Activated CD4-positive, alpha-beta T cell treated with anti-CD3 and anti-CD28 coated beads, Interleukin-2, Interleukin-6, amounts not matched to agents 100 ng/mL and 50 ng/mL, durations not matched to agents 16 hours and 8 hours (primary cell): ENCODE measurements at regions not wholly inside any gene's neighbourhood (a gene's known extent, or its start where the extent isn't known, plus 50 kb on each side); places are given as distances from the start of the nearest gene placed in this dataset.
"Not testable (repeated sequence)": the region's sequence is repeated elsewhere in the genome, so short reads cannot be mapped to it uniquely, and the experiment has no call there.

Experiments
- DNase-seq: peaks from one replicate; pipeline ENCODE4 v3.0.0-alpha.2; 2020

DNA sequence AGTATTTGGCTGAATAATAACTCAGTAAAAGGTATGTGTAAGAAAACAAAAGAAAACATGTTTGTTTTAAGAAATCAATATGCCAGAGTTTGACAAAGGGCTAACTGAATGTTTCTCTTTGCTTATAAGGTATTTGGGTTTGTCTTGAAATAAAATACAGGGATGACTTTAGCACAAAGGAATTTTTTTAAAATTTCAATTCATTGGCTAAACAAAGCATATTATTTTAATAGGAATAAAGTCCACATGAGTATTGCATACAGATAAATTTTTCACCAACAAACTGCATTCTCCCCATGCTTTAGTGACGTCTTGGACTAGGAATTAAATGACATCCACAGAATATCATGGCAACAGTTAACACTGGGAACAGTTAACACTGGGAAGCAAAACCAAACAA lies 480.0 kb upstream of the JAG1 start:
- DNase-seq = no peak

DNA sequence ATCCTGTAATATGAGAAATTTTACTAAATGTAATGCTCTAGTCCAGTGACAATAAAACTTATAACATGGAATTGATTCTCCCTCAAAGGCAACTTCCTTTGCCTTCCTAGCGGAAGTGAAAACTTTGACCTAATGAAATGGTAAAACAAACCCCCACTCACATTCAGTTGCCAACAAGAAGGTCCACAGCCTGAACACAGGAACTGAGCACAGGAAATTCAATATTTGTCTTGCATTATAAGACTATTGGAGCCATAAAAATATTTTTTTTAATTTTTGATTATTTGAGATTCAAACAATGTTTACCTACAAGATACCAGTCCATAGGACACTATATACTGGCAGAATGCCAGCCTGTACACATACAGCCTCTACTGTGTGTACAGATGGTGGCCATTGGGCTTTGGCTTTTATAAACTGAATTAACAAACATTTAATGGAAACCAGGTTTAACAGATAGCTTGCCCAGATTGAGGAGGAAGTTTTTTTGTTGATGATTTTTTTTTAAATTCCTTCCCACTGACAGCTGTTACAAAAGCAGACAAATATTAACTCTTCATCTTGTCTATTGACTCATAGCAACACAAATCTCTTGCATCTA lies 481.5 kb upstream of the JAG1 start:
- no peak for DNase-seq

DNA sequence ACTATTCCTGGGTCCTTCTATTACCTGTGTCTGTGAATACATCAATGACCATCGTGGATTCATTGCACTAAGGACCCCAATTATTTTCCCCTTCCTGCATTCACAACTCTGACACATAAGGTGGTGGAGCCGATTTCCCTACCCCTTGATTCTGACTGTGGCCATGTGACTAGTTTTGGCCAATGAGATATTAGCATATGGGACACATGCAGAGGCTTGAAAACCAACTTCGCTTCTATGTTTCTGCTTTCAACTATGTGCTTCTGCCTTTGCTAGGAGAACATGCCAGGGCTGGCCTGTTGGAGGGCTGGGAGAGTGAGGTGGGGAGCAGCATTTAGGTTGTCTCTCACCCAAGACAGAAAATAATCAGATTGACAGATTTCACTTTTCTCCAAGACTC lies 483.1 kb upstream of the JAG1 start:
- no peak for DNase-seq

DNA sequence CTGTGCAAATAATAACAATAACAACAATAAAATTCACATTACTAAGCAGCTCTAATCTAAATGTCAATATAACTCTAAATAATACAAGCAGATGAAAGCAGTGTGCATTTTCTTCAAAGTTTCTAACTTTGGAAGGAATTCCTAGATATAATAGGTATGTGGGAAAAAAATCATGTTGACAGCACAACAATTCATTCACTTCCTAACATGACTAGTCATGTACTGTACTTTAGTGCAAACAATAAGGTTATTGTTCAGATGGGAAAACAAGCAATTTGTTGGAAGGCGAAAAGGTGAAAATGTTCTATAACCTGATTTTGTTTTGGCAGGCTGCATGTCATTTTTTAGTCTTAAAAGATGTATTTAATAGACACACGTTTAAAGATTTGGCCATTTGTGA lies 484.3 kb upstream of the JAG1 start:
- DNase-seq = no peak

DNA sequence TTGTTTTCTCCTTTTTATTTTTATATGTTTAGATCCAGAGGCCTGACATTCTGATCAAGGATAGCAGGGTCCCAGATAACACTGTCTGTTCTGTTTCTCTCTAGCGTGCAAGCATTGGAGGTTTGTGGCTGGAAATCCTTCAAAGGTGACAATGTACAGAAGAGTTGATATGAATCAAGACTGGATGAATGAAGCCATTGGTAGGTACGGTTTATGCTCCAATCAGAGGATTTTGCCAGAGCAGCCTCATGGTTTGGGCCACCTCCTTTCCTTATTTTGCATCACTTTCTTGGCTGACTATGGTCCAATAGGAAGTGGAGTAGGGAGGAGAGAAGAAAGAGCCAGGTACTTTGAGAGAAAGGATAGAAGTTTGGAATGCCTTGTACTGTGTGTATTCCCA lies 484.8 kb upstream of the JAG1 start:
- DNase-seq = no peak

DNA sequence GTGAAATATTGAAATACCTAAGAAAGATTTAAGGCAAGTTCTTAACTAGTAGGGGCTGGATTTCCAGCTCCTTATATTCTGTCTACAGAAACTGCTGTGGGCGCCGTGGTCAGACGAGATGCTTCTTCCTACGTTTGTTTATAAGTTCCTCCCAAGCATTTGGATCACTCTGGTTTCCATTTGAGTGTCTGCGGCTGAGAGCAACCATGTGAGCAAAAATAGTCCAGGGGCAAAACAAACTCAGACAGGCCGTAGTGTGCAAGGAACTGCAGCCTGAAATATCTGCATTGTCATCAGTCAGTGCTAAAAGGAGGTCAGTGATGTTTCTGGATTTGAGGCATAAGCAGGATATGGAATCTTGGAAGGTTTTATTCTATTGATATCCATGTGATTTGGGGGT lies 485.9 kb upstream of the JAG1 start:
- DNase-seq = no peak

DNA sequence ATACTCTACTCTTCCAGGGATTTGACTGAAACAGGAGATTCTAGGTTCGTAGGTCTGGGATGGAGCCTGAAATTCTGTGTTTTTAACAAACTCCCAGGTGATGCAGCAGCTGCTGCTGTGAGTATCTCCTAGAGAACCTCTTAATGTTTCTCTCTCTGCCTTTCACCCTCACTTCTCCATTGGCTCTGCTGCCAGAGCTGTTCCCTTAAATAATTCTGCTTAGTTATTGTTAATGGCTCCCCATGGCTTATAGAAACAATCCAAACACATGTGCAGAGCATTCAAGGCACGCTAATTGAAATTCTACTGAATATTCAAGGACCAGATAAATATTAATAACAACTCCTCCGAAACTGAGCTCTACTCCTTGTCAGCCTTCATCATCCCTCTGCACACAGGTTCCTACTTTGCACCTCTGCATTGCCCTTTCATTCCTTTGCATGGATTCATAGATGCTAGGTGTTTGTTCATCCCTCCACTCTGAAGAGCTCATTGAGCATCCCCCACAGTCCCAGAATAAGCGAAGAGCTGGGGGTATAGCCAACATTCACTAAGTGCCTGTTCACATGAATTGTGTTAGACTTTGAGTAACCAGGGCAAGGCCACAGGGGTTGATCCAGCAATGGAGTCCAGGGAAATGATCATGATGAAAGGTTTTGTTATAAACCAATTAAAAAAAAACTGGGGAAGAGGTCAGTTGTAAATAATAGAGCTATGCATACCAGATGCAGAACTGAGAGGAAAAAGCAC lies 488.4 kb upstream of the JAG1 start:
- DNase-seq = no peak

DNA sequence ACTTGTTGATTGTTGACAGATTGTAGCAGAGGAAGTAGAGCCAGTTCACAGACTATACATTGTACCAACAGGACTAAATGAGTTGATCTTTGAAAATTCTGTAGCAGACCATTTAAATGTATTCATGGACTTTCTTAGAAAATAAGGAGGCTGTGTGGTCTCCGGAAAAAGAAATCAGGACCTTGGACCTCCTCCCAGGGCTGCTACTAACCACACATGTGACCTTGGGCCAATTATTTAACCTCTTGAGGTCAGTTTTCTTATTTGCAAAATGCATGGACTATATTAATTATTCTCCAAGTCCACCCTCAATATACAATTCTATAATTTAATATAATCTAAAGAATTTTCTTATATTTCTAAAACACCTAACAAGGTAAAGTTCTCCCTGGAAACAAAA lies 492.0 kb upstream of the JAG1 start:
- no peak for DNase-seq

DNA sequence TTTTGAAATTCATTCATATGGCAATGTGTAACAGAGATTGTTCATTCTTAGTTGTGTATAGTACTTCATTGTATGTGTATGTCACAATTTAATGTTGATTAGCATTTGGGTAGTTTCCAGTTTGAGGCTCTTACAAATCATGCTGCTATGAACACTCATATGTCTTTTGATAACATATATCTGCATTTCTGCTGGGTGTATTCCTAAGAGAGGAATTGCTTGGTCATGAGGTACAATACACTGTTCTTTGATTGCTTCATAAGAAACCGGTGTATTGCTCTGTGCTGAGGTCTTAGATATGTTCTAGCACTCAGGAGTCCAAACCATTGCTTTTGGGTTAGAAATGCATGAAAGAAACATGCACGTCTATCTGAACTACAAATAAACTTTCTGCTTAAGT lies 492.9 kb upstream of the JAG1 start:
- no peak for DNase-seq

DNA sequence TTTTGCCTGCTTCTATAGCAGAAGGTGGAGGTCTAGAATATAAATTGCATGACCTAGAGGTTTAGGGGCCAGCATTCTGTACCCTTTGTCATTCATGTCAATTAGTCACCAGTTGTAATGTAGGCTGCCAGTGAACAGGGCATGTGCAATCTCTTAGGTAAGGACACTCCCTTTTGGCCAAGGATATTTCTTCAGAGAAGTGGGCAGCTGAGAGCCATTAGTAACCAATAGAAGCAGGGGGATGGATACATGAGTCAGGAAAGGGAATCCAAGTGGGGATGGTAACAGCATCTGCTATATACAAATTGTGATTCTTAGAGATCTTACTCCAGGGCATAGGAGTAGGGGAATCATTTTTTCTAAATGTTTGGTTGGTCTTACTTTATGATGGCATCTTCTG lies 494.2 kb upstream of the JAG1 start:
- no peak for DNase-seq

DNA sequence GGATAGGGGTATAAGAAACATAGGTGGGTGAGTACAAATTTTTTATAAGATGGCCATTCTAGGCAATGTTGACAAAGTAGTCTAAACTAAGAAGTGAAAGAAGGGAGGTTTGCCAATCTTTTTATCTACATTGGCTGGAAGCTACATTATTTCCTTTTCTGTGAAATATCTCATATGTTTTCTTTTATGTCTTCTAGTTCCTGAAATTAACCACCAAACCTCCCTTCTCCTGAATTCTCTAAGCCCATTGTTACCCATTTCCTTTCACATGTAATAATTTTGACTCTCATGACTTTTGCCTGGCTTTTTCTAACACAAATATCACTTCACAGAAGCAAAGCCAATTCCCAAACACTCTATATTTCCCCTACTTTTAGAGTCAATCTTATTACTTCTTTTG lies 496.2 kb upstream of the JAG1 start:
- no peak for DNase-seq

DNA sequence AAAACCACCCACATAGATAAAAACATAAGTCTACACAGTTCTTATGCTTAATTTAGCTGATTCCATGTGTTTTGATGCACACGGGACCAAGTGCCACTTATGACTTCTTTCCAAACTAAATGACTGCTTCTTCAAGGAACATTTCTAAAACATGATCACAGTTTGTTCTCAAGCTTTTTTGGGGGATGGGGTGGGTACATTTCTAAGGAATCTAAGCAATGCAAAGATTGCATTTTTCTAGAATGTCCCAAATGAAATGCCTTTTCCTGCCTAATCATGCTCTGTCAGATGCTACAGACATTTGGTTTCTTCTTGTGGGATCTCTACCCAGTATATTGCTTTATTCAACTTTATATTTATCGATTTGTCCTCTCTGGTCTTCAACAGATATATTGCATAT lies 496.8 kb upstream of the JAG1 start:
- no peak for DNase-seq

DNA sequence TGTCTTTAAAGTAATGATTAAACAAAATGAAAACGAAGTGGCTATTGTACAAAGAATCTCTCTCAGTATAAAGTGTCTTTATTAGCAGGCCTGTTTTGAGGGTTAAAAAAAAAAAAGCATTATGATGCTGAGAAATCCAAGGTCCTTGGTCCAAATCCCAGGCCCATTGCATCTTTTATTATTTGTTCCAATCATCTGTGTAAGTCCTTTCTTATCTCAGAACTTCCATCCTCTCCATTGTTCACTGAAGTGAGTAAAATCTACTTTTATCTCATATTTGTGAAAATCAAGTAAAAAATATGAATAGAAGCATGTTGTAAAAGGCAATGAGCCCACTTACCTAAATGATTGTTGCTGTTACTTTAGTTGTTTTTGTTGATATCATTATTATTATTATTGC lies 499.1 kb upstream of the JAG1 start:
- DNase-seq = no peak

DNA sequence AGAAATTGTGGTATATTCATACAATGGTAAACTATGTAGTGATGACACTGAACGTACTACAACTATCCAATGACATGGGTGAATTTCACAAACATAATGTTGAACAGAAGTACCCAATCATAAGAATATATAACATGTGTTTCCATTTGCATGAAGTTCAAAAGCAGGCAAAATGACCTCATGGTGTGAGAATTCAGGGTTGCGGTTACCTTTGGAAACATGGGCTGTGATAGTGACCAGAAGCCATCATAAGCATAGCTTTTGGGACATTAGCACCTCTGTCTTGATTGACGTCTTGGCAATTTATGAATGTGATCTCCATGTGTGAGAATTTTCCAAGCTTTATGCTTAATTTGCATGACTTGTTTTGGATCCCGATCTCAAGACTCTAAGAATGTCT lies 500.1 kb upstream of the JAG1 start:
- no peak for DNase-seq

DNA sequence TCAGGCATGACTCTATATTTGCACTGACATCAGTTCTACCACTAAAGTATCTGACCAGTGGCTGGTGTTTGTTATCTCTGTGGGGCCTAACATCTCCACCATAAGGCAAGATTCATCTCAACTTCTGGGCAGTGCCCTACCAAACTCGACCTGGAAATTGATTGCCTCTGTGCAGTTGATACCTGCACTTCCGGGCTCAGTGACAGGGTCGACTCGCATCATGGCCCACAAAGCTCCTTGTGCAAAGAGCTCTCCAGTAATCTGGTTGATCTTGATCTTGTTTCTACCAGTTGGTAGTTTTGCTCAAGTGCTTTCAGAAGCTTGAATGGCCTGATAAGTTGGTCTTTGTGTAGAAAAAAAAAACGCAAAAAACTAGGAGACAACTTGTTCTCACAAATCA lies 501.1 kb upstream of the JAG1 start:
- no peak for DNase-seq

DNA sequence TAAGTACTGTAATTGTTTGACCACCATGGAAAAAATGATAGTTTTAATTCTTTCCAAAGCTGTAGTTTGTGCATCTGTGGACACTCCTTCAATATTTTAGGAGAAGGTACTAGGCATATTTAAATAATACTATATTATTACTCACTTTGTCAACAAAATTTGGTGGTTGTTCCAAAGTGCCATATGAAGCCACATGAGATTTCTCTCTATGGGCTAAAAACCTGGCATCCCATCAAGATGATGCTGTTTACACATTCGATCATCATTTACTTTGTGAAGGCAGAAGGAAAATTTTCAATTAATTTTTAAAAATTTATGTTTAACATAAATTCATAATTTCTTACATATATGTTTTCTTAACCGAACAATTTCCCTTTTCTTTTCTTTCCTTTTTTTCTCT lies 502.6 kb upstream of the JAG1 start:
- no peak for DNase-seq

DNA sequence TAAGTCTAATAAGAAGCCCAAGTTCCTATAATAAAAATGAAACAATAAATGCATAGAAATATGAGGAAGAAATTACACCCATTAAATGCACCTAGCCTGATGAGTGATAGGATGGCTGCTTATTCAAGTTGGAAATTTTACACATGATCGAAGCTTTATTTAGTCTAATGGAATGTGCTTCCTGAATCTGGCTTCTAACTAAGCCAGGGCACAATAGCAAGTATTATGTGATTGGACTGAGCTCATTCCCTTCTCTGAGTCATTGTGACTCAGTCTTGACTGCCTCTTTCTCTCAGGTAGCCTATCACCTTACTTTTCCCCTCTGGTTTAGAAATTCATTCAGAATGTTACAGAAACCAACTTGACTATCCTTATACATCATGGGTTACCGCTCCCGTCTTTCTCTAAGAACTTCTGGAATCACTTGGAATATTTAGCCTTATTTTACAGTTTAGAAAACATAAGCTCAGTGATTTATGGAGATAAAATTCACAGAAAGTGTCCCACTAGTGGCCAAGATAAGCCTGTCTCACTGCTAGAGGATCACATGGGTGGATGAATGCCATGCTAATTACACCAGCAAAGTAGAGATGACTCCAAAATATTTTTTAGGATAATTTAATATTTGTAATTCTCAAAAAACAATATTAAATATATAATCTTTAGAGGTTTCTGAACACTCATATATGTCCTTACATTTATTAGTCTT lies 505.3 kb upstream of the JAG1 start:
- no peak for DNase-seq

DNA sequence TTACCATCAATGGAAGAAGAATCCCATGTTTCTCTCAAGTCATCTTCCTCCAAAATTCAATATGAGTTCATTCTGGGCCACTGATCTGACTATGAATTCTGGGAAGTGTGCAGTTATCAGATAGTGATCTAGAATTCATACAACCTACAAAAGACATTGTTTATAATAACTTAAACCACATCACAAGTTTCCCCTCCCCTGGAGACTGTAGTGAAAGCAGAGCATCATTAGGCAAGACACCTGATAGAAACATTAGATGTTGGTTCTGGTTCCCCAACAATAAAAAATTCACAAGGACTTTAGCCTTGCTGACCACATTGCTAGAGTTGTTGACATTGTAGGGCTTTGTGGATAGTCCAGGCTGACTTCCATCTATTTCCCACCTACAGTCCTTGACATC lies 506.4 kb upstream of the JAG1 start:
- DNase-seq = no peak

DNA sequence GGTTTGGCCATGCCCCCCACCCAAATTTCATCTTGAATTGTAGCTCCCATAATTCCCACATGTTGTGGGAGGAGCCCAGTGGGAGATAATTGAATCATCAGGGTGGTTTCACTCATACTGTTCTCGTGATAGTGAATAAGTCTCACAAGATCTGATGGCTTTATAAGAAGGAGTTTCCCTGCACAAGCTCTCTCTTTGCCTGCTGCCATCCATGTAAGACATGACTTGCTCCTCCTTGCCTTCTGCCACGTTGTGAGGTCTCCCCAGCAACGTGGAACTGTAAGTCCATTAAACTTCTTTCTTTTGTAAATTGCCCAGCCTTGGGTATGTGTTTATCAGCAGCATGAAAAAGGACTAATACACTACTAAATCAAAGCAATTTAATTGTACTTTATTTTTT lies 507.3 kb upstream of the JAG1 start:
- DNase-seq = not testable (repeated sequence)

DNA sequence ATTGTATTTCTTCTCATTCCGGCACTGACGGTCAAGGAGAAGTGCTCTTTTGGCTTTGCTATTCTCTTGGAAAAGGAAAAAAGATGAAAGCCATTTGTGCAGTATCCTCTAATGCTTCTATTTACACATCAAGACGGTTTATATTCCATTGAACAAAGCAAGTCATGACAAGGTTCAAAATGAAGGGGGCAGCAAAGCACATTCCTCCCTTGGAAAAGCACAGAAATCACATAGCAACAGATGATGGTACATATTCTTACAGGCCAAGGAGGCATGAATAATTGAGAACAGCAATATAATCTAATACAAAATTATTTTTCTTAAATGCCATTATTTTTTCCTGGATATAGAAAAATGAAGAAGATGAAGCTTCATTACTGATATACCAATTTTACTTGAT lies 508.2 kb upstream of the JAG1 start:
- no peak for DNase-seq

DNA sequence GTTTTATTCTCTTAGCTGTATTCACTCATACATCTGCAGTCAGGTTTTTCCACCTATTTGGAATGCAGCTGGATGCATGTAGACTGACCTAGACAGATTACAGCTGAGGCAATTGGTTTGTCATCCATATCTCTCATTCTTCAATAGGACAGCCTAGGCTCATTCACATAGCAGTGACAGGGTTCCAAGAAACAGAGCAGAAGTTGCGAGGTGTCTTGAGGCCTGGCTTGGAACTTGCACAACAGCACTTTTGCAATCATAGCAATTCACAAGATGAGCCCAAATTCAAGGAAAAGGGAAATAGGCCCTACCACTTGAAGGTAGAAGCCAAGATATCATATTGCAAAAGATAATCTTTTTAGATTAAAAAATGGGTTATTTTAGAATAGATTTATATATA lies 508.9 kb upstream of the JAG1 start:
- DNase-seq = no peak

DNA sequence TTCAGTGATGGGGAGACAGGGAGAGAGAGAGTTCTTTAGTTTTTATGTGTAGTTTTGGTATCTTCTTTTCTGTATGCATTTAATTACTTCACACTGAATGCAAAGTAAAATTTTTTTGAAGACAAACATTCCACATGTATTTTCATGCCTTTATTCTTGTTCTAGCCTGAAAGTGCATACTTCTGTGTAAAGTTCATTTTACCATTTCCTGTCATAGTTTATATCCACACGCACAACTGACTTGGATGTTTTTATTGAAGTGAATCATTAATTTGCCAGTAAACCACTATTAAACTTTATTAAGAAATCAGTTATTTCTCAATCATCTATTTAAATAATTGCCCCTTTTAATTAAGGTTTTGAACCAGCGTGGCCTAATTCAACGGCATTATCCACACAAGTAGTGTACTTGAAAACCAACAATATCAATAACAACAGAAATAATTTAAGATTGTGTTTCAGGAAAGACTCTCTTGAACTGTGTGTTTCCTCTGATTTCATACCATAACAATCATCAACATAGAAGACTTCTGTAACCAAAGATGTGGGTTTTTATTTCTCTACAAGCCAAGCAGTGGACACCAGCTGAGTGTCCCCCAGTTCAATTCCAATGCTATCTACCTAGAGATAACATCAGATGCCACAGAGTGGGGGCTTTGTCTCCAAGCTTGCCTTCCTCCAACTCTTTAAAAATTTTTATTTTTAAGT lies 512.7 kb upstream of the JAG1 start:
- DNase-seq = no peak

DNA sequence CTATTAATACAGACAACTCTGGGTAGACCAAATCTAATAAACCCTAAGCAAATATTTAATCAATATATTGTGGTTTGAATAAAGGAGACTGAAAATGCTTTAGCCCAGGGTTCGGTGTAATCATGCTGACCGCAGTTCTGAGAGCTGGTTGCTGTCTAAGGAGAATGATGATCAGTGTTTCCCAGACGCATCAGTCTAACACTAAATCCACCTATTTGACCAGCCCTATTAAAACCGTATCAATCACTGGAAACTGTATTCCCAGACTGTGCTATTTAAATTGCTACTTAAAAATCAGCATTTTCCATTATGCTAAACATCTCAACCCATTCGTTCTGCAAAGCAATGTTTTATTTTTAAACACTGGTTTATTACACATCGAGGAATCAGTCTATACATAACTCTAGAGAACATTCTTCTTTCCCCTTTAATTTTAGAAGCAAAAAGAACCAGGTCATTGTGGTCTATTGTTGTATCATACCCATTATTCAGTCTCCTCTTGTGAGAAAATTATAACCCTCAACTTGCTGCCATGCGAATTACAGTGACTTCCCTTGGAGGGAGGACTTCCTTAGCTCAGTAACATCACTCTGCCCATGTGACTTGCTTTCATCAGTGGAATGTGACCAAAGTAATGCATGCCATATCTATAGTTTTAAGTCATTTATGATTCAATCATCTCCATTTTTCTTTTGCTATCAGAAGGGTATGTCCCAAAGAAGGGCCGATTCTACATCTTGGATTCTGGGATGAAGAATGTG lies 515.2 kb upstream of the JAG1 start:
- no peak for DNase-seq
